ENCODE measurements at regions not wholly inside any gene's neighbourhood (a gene's known extent, or its start where the extent isn't known, plus 50 kb on each side); places are given as distances from the start of the nearest gene placed in this dataset.
A peak's percentile ranks its signal among the peaks of the same experiment; 100 is the strongest.

DNA sequence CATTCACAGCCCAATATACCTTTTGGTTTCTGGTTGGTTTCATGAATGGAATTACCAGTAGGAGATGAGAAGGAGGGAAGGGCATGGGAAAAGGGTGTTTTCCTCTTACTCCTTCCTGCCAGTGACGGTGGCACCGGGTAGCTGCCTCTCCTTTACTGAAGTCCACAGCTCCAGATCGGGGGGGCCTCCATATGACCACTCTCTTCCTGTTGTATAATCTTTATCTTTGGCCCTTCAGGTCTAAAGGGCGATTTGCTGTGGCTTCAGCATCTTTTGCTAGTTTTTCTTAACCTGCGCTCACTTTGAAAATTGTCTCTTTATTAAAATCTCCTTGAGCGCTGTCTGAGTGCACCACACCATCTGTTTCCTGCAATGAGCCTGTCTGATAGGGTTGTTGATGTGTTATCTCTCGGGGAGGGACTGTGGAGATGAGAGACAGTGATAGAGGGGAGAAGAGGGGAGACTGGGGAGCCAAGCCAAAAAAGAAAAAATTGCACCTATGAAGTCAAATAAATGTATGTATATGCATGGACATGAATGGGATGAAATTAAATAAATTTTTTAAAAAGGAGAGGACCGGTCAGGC is 449.3 kb upstream of the KLF4 start:
- H3K36me3 ChIP-seq (ENCODE audit: control insufficient read depth in 4 of 4, insufficient read depth in 4 of 4, low read length in 3 of 4) = no peaks in the 10 kb centered on the region
- peaks cover 0 to 7% (median 5%) of the 10 kb centered on the region in 4 experiments for H3K4me1 ChIP-seq (ENCODE audit: control extremely low read depth in 1 of 4, control insufficient read depth in 4 of 4, insufficient read depth in 4 of 4, low read length in 3 of 4)
- no peak overlapping the region for H3K27ac ChIP-seq (ENCODE audit: insufficient read depth in 1 of 2, low read depth in 1 of 2, low read length in 2 of 2, poor library complexity in 1 of 2, severe bottlenecking in 2 of 2)
- CTCF ChIA-PET = no interaction called here
- 16% methylated on average over 8 of the region's 8 CpGs for WGBS (ENCODE audit: insufficient coverage)
- POLR2A ChIA-PET = interaction anchor here (0.6 kb wide), 1 partner anchor 8 kb away, joined by 3 read pairs; no protein-coding TSS in a partner anchor
- H3K4me3 ChIP-seq (ENCODE audit: control insufficient read depth in 1 of 7, extremely low read depth in 1 of 7, insufficient read depth in 4 of 7, low read depth in 2 of 7, low read length in 6 of 7) = no peak overlapping the region
- DNase-seq = peak; percentile 19 to 83 (median 61)
- H3K9me3 ChIP-seq (ENCODE audit: control extremely low read depth in 1 of 5, control insufficient read depth in 4 of 5, insufficient read depth in 2 of 5, low read depth in 1 of 5, low read length in 4 of 5) = no peaks in the 10 kb centered on the region
- no peaks in the 10 kb centered on the region for H3K27me3 ChIP-seq (replicated peaks in 2 of 5; ENCODE audit: control insufficient read depth in 4 of 5, insufficient read depth in 5 of 5, low read length in 4 of 5)

DNA sequence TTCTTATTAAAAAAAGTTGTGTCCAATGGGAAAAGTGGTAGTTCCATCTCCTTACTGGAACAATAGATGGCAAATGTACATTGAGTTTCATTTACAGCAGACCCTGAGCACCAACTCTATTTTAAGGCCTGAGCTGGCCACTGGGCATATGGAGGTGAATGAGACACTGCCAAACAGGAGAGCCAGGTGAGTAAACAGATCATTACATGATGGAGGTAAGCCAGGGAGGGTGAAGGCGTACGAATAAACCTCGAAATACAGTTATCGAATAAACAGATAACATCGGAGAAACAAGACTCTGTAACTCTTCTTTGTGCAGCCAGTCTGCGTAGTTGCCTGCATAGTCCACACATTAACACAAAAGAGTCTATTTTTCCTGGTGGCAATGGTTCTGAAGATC is 446.4 kb upstream of the KLF4 start:
- WGBS (ENCODE audit: insufficient coverage) = 100% methylated on average over 6 of the region's 6 CpGs
- Histone ChIP-seq H3K36me3 (ENCODE audit: control insufficient read depth in 4 of 4, insufficient read depth in 4 of 4, low read length in 3 of 4) (no peaks in the 10 kb centered on the region), H3K9me3 (ENCODE audit: control extremely low read depth in 1 of 5, control insufficient read depth in 4 of 5, insufficient read depth in 2 of 5, low read depth in 1 of 5, low read length in 4 of 5) (no peaks in the 10 kb centered on the region), H3K27ac (ENCODE audit: insufficient read depth in 1 of 2, low read depth in 1 of 2, low read length in 2 of 2, poor library complexity in 1 of 2, severe bottlenecking in 2 of 2) (no peak overlapping the region), H3K4me1 (ENCODE audit: control extremely low read depth in 1 of 4, control insufficient read depth in 4 of 4, insufficient read depth in 4 of 4, low read length in 3 of 4) (peaks cover 0 to 7% (median 5%) of the 10 kb centered on the region in 4 experiments), H3K4me3 (ENCODE audit: control insufficient read depth in 1 of 7, extremely low read depth in 1 of 7, insufficient read depth in 4 of 7, low read depth in 2 of 7, low read length in 6 of 7) (no peak overlapping the region), H3K27me3 (replicated peaks in 2 of 5; ENCODE audit: control insufficient read depth in 4 of 5, insufficient read depth in 5 of 5, low read length in 4 of 5) (no peaks in the 10 kb centered on the region)
- CTCF ChIA-PET = no interaction called here
- DNase-seq = no peak
- POLR2A ChIA-PET = no interaction called here

DNA sequence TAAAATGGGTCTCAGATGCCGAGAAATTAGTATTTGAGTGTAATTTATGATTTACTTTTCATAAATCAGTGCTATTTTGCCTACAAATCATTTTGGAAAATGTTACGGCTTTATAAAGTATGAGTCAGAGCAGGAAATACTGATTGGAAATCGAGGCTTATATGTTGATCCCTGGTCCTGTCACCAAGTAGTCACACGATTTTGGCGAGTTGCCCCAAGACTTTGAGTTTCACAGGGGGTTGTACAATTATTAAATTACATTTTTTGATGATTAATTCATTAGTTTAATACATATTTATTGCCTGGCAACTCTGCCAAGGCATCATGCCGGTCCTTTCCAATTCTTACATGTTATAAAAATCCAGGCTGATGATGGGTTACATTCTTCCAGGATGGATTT is 443.9 kb upstream of the KLF4 start:
- no peaks in the 10 kb centered on the region for H3K9me3 ChIP-seq (ENCODE audit: control extremely low read depth in 1 of 5, control insufficient read depth in 4 of 5, insufficient read depth in 2 of 5, low read depth in 1 of 5, low read length in 4 of 5)
- no peak for DNase-seq
- H3K4me1 ChIP-seq (ENCODE audit: control extremely low read depth in 1 of 4, control insufficient read depth in 4 of 4, insufficient read depth in 4 of 4, low read length in 3 of 4) = peaks cover 0 to 8% (median 0%) of the 10 kb centered on the region in 4 experiments
- ChIA-PET POLR2A (no interaction called here), CTCF (no interaction called here)
- H3K4me3 ChIP-seq (ENCODE audit: control insufficient read depth in 1 of 7, extremely low read depth in 1 of 7, insufficient read depth in 4 of 7, low read depth in 2 of 7, low read length in 6 of 7) = no peak overlapping the region
- WGBS (ENCODE audit: insufficient coverage) = no CpG with 5 or more reads among the region's 6 CpGs
- no peaks in the 10 kb centered on the region for H3K27me3 ChIP-seq (replicated peaks in 2 of 5; ENCODE audit: control insufficient read depth in 4 of 5, insufficient read depth in 5 of 5, low read length in 4 of 5)
- no peak overlapping the region for H3K27ac ChIP-seq (ENCODE audit: insufficient read depth in 1 of 2, low read depth in 1 of 2, low read length in 2 of 2, poor library complexity in 1 of 2, severe bottlenecking in 2 of 2)
- H3K36me3 ChIP-seq (ENCODE audit: control insufficient read depth in 4 of 4, insufficient read depth in 4 of 4, low read length in 3 of 4) = no peaks in the 10 kb centered on the region

DNA sequence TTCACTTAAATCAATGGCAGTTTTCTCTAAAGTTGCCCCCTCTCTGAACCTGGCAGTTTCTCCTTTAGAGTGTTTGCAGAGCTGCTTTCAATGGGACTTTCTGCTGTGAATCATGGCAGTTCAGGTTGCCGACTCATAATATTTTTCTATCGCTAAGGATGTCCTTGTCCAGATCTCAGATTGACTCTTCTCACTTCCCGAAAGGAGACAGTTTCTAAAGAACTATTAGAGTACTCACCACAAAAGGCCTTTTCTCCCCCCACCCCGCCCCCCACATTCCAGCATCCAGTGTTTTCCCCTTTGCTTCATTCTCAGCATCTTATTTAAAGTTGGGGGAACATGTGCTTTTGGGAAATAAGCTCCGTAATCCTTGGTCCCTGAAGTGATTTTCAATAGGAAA is 443.5 kb upstream of the KLF4 start:
- ChIA-PET POLR2A (no interaction called here), CTCF (interaction anchor here (1.1 kb wide), 1 partner anchor 13 kb away, joined by 3 read pairs; no protein-coding TSS in a partner anchor)
- no peak overlapping the region for H3K27ac ChIP-seq (ENCODE audit: insufficient read depth in 1 of 2, low read depth in 1 of 2, low read length in 2 of 2, poor library complexity in 1 of 2, severe bottlenecking in 2 of 2)

DNA sequence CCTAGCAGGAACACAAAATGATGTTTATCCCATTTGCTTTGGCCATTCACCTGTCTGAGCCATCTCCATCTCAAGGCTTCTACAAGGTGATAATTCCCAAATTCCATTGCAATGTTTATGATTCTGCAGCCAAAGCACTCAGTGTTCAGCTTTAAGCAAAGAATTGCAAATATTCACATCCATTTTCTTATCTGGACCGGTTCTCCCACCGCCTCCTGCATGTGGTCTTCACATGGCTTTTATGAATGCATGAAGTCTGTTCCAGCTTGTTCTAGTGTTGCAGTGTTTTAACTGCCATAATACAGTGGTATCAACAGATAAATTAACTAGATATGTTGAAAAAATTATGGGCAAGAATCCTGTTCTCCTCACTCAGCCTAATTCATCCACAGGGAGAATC is 443.0 kb upstream of the KLF4 start:
- ChIA-PET CTCF (interaction anchor here (1.1 kb wide), 1 partner anchor 14 kb away, joined by 3 read pairs; no protein-coding TSS in a partner anchor), POLR2A (no interaction called here)
- H3K4me1 ChIP-seq (ENCODE audit: control extremely low read depth in 1 of 4, control insufficient read depth in 4 of 4, insufficient read depth in 4 of 4, low read length in 3 of 4) = peaks cover 0 to 7% (median 0%) of the 10 kb centered on the region in 4 experiments
- H3K27ac ChIP-seq (ENCODE audit: insufficient read depth in 1 of 2, low read depth in 1 of 2, low read length in 2 of 2, poor library complexity in 1 of 2, severe bottlenecking in 2 of 2) = no peak overlapping the region
- H3K9me3 ChIP-seq (ENCODE audit: control extremely low read depth in 1 of 5, control insufficient read depth in 4 of 5, insufficient read depth in 2 of 5, low read depth in 1 of 5, low read length in 4 of 5) = no peaks in the 10 kb centered on the region
- DNase-seq = no peak
- no peaks in the 10 kb centered on the region for H3K27me3 ChIP-seq (replicated peaks in 2 of 5; ENCODE audit: control insufficient read depth in 4 of 5, insufficient read depth in 5 of 5, low read length in 4 of 5)
- WGBS (ENCODE audit: insufficient coverage) = no CpG with 5 or more reads among the region's 2 CpGs
- no peak overlapping the region for H3K4me3 ChIP-seq (ENCODE audit: control insufficient read depth in 1 of 7, extremely low read depth in 1 of 7, insufficient read depth in 4 of 7, low read depth in 2 of 7, low read length in 6 of 7)
- no peaks in the 10 kb centered on the region for H3K36me3 ChIP-seq (ENCODE audit: control insufficient read depth in 4 of 4, insufficient read depth in 4 of 4, low read length in 3 of 4)

More for the DNA sequence above, 443.5 kb upstream of the KLF4 start:
- H3K4me3 ChIP-seq (ENCODE audit: control insufficient read depth in 1 of 7, extremely low read depth in 1 of 7, insufficient read depth in 4 of 7, low read depth in 2 of 7, low read length in 6 of 7) = no peak overlapping the region
- no peaks in the 10 kb centered on the region for H3K9me3 ChIP-seq (ENCODE audit: control extremely low read depth in 1 of 5, control insufficient read depth in 4 of 5, insufficient read depth in 2 of 5, low read depth in 1 of 5, low read length in 4 of 5)
- no peaks in the 10 kb centered on the region for H3K27me3 ChIP-seq (replicated peaks in 2 of 5; ENCODE audit: control insufficient read depth in 4 of 5, insufficient read depth in 5 of 5, low read length in 4 of 5)
- peak in 1 of 3 donors; percentile 12 for DNase-seq
- H3K4me1 ChIP-seq (ENCODE audit: control extremely low read depth in 1 of 4, control insufficient read depth in 4 of 4, insufficient read depth in 4 of 4, low read length in 3 of 4) = peaks cover 0 to 7% (median 0%) of the 10 kb centered on the region in 4 experiments
- 97% methylated on average over 3 of the region's 5 CpGs for WGBS (ENCODE audit: insufficient coverage)
- H3K36me3 ChIP-seq (ENCODE audit: control insufficient read depth in 4 of 4, insufficient read depth in 4 of 4, low read length in 3 of 4) = no peaks in the 10 kb centered on the region

DNA sequence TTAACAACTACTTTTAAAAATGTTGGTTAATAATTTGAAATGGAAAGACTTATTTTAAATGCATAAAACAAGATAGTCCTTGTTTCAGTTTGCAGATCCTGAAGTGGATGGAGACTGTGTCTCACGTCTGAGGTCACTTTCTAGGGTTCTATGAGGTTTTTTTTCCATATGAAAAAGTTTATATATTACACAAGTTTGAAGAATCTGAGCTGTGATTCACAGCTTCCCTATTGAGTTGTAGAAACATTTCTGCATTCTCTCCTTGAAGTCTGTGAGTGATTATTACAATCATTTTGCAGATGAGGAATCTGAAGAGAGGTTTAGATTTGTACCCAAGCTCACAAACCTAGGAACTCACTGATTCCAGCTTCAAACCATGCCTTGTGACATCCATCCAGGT is 442.5 kb upstream of the KLF4 start:
- ChIA-PET POLR2A (no interaction called here), CTCF (interaction anchor here (1.1 kb wide), 1 partner anchor 14 kb away, joined by 3 read pairs; no protein-coding TSS in a partner anchor)
- Histone ChIP-seq H3K4me3 (ENCODE audit: control insufficient read depth in 1 of 7, extremely low read depth in 1 of 7, insufficient read depth in 4 of 7, low read depth in 2 of 7, low read length in 6 of 7) (no peak overlapping the region), H3K9me3 (ENCODE audit: control extremely low read depth in 1 of 5, control insufficient read depth in 4 of 5, insufficient read depth in 2 of 5, low read depth in 1 of 5, low read length in 4 of 5) (no peaks in the 10 kb centered on the region), H3K27me3 (replicated peaks in 2 of 5; ENCODE audit: control insufficient read depth in 4 of 5, insufficient read depth in 5 of 5, low read length in 4 of 5) (no peaks in the 10 kb centered on the region), H3K36me3 (ENCODE audit: control insufficient read depth in 4 of 4, insufficient read depth in 4 of 4, low read length in 3 of 4) (no peaks in the 10 kb centered on the region), H3K4me1 (ENCODE audit: control extremely low read depth in 1 of 4, control insufficient read depth in 4 of 4, insufficient read depth in 4 of 4, low read length in 3 of 4) (peaks cover 0 to 7% (median 0%) of the 10 kb centered on the region in 4 experiments), H3K27ac (ENCODE audit: insufficient read depth in 1 of 2, low read depth in 1 of 2, low read length in 2 of 2, poor library complexity in 1 of 2, severe bottlenecking in 2 of 2) (no peak overlapping the region)
- no CpG with 5 or more reads among the region's 1 CpG for WGBS (ENCODE audit: insufficient coverage)
- DNase-seq = no peak

DNA sequence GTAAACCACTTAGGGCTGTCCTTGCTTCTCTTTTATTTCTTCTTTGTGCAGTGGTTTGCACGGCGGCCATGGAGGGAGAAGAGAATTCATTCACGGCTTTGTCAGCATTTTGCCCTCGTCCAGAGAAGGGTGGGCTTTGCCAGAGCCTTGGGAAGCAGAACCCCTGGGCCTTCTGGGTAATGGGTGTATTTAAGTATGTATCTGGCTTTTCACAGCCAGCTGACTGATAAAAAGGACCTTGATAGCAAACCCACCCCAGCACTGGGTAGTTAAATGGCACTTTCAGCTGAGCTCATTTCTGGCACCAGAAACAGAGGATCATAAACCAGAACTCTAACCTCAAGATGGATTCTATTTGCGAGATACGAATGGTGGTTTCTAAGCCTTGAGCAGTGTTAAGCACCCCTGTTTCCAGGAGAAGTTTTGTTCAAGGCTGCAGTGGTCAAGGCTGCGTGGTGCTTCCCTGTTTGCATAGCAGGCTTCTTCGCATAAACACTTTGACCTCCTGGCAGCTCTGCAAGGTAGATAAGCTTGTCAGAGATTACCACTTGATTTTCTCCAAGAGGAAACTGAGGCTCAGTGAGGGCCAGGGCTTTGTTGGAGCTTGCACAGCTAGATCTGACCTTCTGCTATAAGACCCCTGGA is 441.6 kb upstream of the KLF4 start:
- no peaks in the 10 kb centered on the region for H3K36me3 ChIP-seq (ENCODE audit: control insufficient read depth in 4 of 4, insufficient read depth in 4 of 4, low read length in 3 of 4)
- H3K9me3 ChIP-seq (ENCODE audit: control extremely low read depth in 1 of 5, control insufficient read depth in 4 of 5, insufficient read depth in 2 of 5, low read depth in 1 of 5, low read length in 4 of 5) = no peaks in the 10 kb centered on the region
- H3K27me3 ChIP-seq (replicated peaks in 2 of 5; ENCODE audit: control insufficient read depth in 4 of 5, insufficient read depth in 5 of 5, low read length in 4 of 5) = no peaks in the 10 kb centered on the region
- WGBS (ENCODE audit: insufficient coverage) = 100% methylated on average over 6 of the region's 8 CpGs
- no peak overlapping the region for H3K27ac ChIP-seq (ENCODE audit: insufficient read depth in 1 of 2, low read depth in 1 of 2, low read length in 2 of 2, poor library complexity in 1 of 2, severe bottlenecking in 2 of 2)
- H3K4me3 ChIP-seq (ENCODE audit: control insufficient read depth in 1 of 7, extremely low read depth in 1 of 7, insufficient read depth in 4 of 7, low read depth in 2 of 7, low read length in 6 of 7) = no peak overlapping the region
- H3K4me1 ChIP-seq (ENCODE audit: control extremely low read depth in 1 of 4, control insufficient read depth in 4 of 4, insufficient read depth in 4 of 4, low read length in 3 of 4) = peaks cover 0 to 7% (median 0%) of the 10 kb centered on the region in 4 experiments
- POLR2A ChIA-PET = interaction anchor here (0.7 kb wide), 1 partner anchor 8 kb away, joined by 3 read pairs; no protein-coding TSS in a partner anchor
- CTCF ChIA-PET = no interaction called here
- DNase-seq = no peak

Measured in common myeloid progenitor, CD34-positive (primary cell).